ENCODE measurements at regions not wholly inside any gene's neighbourhood (a gene's known extent, or its start where the extent isn't known, plus 50 kb on each side); places are given as distances from the start of the nearest gene placed in this dataset.

DNA sequence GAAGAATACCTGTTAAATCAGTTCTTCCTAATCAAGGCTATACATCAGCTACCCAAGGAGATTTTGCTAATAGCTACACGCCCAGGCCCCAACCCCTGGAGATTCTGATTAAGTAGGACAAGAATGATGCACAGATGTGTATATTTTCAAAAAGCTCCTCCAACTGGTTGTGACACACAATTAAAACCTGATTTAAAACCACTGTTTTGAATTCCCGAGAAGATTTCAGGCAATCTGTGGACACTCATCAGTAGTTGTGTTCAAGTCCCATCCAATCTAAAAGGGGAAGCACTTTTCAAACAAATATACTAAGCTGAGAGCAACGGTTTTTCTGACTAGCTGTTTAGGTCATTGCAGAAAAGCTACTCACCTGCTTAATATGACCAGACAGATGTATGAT is 118.9 kb upstream of the NHSL1 start:
- TF ChIP-seq CTCF (IDR thresholded peaks at IDR 0.05): no peak
- no peak overlapping the region for H3K4me3 ChIP-seq
- intact Hi-C loops (cut with DNase I, micrococcal nuclease): no loop called here

GRCh38 chr6:138620630-138621029 is 121.3 kb upstream of the NHSL1 start:
- Histone ChIP-seq H3K4me3 (no peak overlapping the region), H3K4me1 (ENCODE audit: low read depth) (no peaks in the 10 kb centered on the region), H3K9me3 (no peaks in the 10 kb centered on the region), H3K36me3 (ENCODE audit: low read depth) (no peaks in the 10 kb centered on the region)
- ATAC-seq (no peak), DNase-seq (no peak)
- intact Hi-C loops (cut with DNase I, micrococcal nuclease): no loop called here
- TF ChIP-seq CTCF (IDR thresholded peaks at IDR 0.05): no peak

More for the DNA sequence above, 118.9 kb upstream of the NHSL1 start:
- DNase-seq (no peak), ATAC-seq (no peak)
- Histone ChIP-seq H3K36me3 (ENCODE audit: low read depth) (no peaks in the 10 kb centered on the region), H3K4me1 (ENCODE audit: low read depth) (no peaks in the 10 kb centered on the region), H3K9me3 (no peaks in the 10 kb centered on the region)

GRCh38 chr6:138622967-138623366 is 123.7 kb upstream of the NHSL1 start:
- DNase-seq (no peak), ATAC-seq (no peak)
- H3K9me3 ChIP-seq: no peaks in the 10 kb centered on the region
- H3K4me1 ChIP-seq (ENCODE audit: low read depth): no peaks in the 10 kb centered on the region
- intact Hi-C loops (cut with DNase I, micrococcal nuclease): no loop called here
- no peak for TF ChIP-seq CTCF (IDR thresholded peaks at IDR 0.05)
- H3K36me3 ChIP-seq (ENCODE audit: low read depth): no peaks in the 10 kb centered on the region
- H3K4me3 ChIP-seq: no peak overlapping the region

DNA sequence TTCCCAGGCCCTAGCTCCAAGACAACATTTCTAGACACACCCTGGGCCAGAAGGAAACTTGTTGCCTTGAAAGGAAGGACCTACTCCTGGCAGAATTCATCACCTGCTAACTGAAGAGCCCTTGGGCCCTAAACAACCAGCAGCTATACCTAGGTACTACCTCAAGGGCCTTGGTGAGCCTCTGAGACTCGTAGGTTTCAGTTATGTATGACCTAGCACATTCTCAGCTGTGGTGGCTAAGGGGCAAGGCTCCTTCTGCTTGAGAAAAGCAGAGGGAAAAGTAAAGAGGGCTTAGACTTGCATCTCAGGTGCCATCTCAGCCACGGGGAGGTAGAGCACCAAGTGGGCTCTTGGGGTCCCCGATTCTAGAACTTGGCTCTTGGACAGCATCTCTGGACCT is 132.3 kb upstream of the NHSL1 start:
- no peak overlapping the region for H3K4me3 ChIP-seq
- no peak for TF ChIP-seq CTCF (IDR thresholded peaks at IDR 0.05)
- DNase-seq (no peak), ATAC-seq (no peak)
- H3K4me1 ChIP-seq (ENCODE audit: low read depth): no peaks in the 10 kb centered on the region
- H3K9me3 ChIP-seq: no peaks in the 10 kb centered on the region
- intact Hi-C loops (cut with DNase I, micrococcal nuclease): no loop called here
- H3K36me3 ChIP-seq (ENCODE audit: low read depth): no peaks in the 10 kb centered on the region

- H3K4me3 ChIP-seq: no peak overlapping the region
- no peak for DNase-seq
- H3K4me1 ChIP-seq (ENCODE audit: low read depth): no peaks in the 10 kb centered on the region
- intact Hi-C loops (cut with DNase I, micrococcal nuclease): no loop called here
- no peaks in the 10 kb centered on the region for H3K36me3 ChIP-seq (ENCODE audit: low read depth)
- H3K9me3 ChIP-seq: no peaks in the 10 kb centered on the region
- ATAC-seq: no peak
- no peak for TF ChIP-seq CTCF (IDR thresholded peaks at IDR 0.05)
Measured at GRCh38 chr6:138637822-138638221, 135.7 kb upstream of the CCDC28A start.

- no peak overlapping the region for H3K4me3 ChIP-seq
- intact Hi-C loops (cut with DNase I, micrococcal nuclease): no loop called here
- no peaks in the 10 kb centered on the region for H3K36me3 ChIP-seq (ENCODE audit: low read depth)
- TF ChIP-seq CTCF (IDR thresholded peaks at IDR 0.05): no peak
- no peak for ATAC-seq
- no peaks in the 10 kb centered on the region for H3K4me1 ChIP-seq (ENCODE audit: low read depth)
- no peak for DNase-seq
- no peaks in the 10 kb centered on the region for H3K9me3 ChIP-seq
Measured at GRCh38 chr6:138638604-138639003, 135.0 kb upstream of the CCDC28A start.

Data from mucosa of descending colon (tissue), 3 donors.